Tibial artery (tissue), 4 donors: ENCODE measurements at regions not wholly inside any gene's neighbourhood (a gene's known extent, or its start where the extent isn't known, plus 50 kb on each side); places are given as distances from the start of the nearest gene placed in this dataset.

ENCODE experiments used
- DNase-seq, 2 donors: peaks; one replicate each; pipeline ENCODE4 v3.0.0-alpha.2; 2019
- H3K27ac ChIP-seq, 2 donors: fragments of 200-600 bp; sonication (generic) in 1 of 2; 1 replicate in 1 of 2; 2 replicates in 1 of 2; pipeline ENCODE4 v1.5.1; 2018 to 2019; ENCODE audit warnings: mild to moderate bottlenecking in 1 of 2
- H3K27me3 ChIP-seq, 2 donors: fragments of 200-600 bp; sonication (generic) in 1 of 2; one replicate each; pipeline versions ENCODE4 v1.5.1 to v1.6.0; 2016 to 2019
- H3K36me3 ChIP-seq, 3 donors: fragments of 200-600 bp; sonication (generic) in 2 of 3; one replicate each; pipeline ENCODE4 v1.5.1; 2016 to 2019; ENCODE audit warnings: mild to moderate bottlenecking in 2 of 3
- H3K4me1 ChIP-seq, 4 donors: fragments of 200-600 bp; sonication (generic) in 2 of 4; 1 replicate in 3 of 4; 2 replicates in 1 of 4; pipeline ENCODE4 v1.5.1; 2016 to 2019
- H3K4me3 ChIP-seq, 2 donors: fragments of 200-600 bp; sonication (generic) in 1 of 2; 1 replicate in 1 of 2; 2 replicates in 1 of 2; pipeline ENCODE4 v1.5.1; 2018 to 2019; ENCODE audit warnings: mild to moderate bottlenecking in 2 of 2
- H3K9me3 ChIP-seq, 3 donors: fragments of 200-600 bp; sonication (generic) in 1 of 3; one replicate each; pipeline ENCODE4 v1.5.1; 2016 to 2019
- CTCF ChIP-seq, 2 experiments: fragments of 200-600 bp in 1 of 2; fragments of 450-650 bp in 1 of 2; IDR thresholded peaks; one replicate each; pipeline ENCODE4 v1.5.1; 2017 to 2019; ENCODE audit warnings: antibody characterized with exemption in 2 of 2, mild to moderate bottlenecking in 1 of 2, moderate library complexity in 1 of 2
- intact Hi-C: fragments of 100-400 bp; cut with DNase I; formaldehyde crosslinking; loops from one replicate; pipeline ENCODE4 v1.15.0; 2023; ENCODE audit warnings: low total_unique reads

- no peaks in the 10 kb centered on the region for H3K36me3 ChIP-seq
- intact Hi-C loops, result no loop called here
- H3K9me3 ChIP-seq, result no peaks in the 10 kb centered on the region
- no peaks in the 10 kb centered on the region for H3K4me1 ChIP-seq
- no peak for DNase-seq
- no peak overlapping the region for H3K4me3 ChIP-seq
- no peaks in the 10 kb centered on the region for H3K27me3 ChIP-seq
- no peak for TF ChIP-seq CTCF (IDR thresholded peaks at IDR 0.05)
- H3K27ac ChIP-seq, result no peak overlapping the region
Measured at GRCh38 chr2:149702571-149702970, 115.0 kb upstream of the MMADHC start.

GRCh38 chr2:149701241-149701640, 113.7 kb upstream of the MMADHC start:
- Histone ChIP-seq H3K9me3 (no peaks in the 10 kb centered on the region), H3K27me3 (no peaks in the 10 kb centered on the region), H3K27ac (no peak overlapping the region), H3K4me1 (no peaks in the 10 kb centered on the region), H3K36me3 (no peaks in the 10 kb centered on the region), H3K4me3 (no peak overlapping the region)
- TF ChIP-seq CTCF (IDR thresholded peaks at IDR 0.05), result no peak
- intact Hi-C loops, result no loop called here
- no peak for DNase-seq

- H3K36me3 ChIP-seq, result no peaks in the 10 kb centered on the region
- TF ChIP-seq CTCF (IDR thresholded peaks at IDR 0.05), result no peak
- no peak overlapping the region for H3K4me3 ChIP-seq
- H3K4me1 ChIP-seq, result peaks cover 0 to 29% (median 2%) of the 10 kb centered on the region in 4 donors
- H3K27ac ChIP-seq, result peak overlapping the region; percentile 29 to 39
- intact Hi-C loops, result no loop called here
- no peaks in the 10 kb centered on the region for H3K9me3 ChIP-seq
- DNase-seq, result no peak
- no peaks in the 10 kb centered on the region for H3K27me3 ChIP-seq
Measured at GRCh38 chr2:149692961-149693396, 105.4 kb upstream of the MMADHC start.

- Histone ChIP-seq H3K4me1 (peaks cover 0 to 34% (median 2%) of the 10 kb centered on the region in 4 donors), H3K27me3 (no peaks in the 10 kb centered on the region), H3K9me3 (no peaks in the 10 kb centered on the region), H3K4me3 (no peak overlapping the region), H3K27ac (no peak overlapping the region), H3K36me3 (no peaks in the 10 kb centered on the region)
- intact Hi-C loops, result no loop called here
- DNase-seq, result no peak
- no peak for TF ChIP-seq CTCF (IDR thresholded peaks at IDR 0.05)
Measured at GRCh38 chr2:149690825-149691224, 103.2 kb upstream of the MMADHC start.

- DNase-seq, result no peak
- Histone ChIP-seq H3K36me3 (no peaks in the 10 kb centered on the region), H3K27me3 (no peaks in the 10 kb centered on the region), H3K27ac (no peak overlapping the region), H3K4me3 (no peak overlapping the region), H3K9me3 (no peaks in the 10 kb centered on the region), H3K4me1 (peaks cover 0 to 10% (median 0%) of the 10 kb centered on the region in 4 donors)
- TF ChIP-seq CTCF (IDR thresholded peaks at IDR 0.05), result no peak
- intact Hi-C loops, result no loop called here
Measured at GRCh38 chr2:149687052-149687427, 99.5 kb upstream of the MMADHC start.
